Fibroblast of skin of scalp (primary cell): ENCODE measurements at regions not wholly inside any gene's neighbourhood (a gene's known extent, or its start where the extent isn't known, plus 50 kb on each side); places are given as distances from the start of the nearest gene placed in this dataset.

Experiments used
- DNase-seq: peaks from one replicate; pipeline ENCODE4 v3.0.0-alpha.2; 2013

- no peak for DNase-seq
Observed at GRCh38 chr12:97276661-97277429, 185.8 kb upstream of the RMST start.

GRCh38 chr12:97283297-97283696, 179.3 kb upstream of the RMST start:
- no peak for DNase-seq

GRCh38 chr12:97288531-97288930, 174.1 kb upstream of the RMST start:
- no peak for DNase-seq

GRCh38 chr12:97292588-97292987, 170.0 kb upstream of the RMST start:
- no peak for DNase-seq

DNA sequence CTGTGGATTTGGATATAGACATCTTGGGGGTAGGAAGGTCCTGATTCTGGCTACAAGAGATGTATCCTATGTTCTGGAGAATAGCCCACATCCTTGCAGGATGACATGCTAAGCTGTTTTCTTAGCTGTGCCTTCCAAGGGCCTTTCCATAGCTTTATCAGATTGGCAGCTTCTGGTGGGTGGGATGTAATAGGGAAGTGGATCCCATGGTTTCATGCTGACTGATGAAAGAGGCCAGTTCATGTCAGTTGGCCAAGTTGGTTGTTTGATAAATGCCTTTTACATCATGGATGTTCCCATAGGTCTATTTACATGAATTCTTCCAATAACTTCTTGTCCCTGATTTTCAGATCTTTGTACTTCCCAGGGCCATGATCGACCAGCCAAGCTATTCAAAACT, 169.1 kb upstream of the RMST start:
- DNase-seq: no peak

DNA sequence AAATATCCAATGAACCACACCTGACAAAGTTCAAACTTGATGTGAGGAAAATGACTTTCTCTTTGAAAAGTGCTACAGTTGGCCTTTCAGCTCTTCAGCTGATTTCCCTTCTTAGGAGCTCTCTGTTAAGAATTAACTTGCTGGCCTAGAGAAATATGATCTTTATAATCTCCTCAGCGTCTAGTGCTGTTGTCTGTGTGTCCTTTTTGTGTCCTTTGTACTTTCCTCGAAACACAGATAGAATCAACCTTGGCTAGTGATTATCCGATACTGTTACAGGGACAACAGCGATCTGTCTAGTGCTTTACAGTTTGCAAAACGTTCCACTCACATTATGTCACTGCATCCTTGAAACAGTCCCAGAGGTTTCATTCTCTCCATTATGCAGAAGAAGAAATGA, 162.8 kb upstream of the RMST start:
- DNase-seq: no peak

- no peak for DNase-seq
Observed at GRCh38 chr12:97300431-97300830, 162.2 kb upstream of the RMST start.

DNA sequence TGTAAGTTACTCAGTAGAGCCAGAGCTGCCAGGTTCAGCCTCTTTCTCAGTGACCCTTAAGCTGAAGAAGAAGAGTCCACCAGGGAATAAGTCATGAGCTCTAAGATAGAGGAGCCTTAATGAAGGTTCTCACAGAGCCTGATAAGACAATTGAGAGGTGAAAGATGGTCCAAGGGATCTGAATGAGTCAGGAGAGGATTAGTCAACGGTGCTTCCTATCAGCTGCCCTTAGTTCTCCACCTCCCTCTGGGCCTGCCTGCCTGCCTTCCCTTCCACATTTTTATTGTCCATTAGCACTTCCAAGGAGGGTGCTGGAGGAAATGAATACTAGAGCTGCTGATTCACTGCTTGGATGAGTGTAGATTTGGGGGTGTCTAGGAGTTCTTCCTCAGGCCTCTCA, 161.7 kb upstream of the RMST start:
- DNase-seq: no peak

DNA sequence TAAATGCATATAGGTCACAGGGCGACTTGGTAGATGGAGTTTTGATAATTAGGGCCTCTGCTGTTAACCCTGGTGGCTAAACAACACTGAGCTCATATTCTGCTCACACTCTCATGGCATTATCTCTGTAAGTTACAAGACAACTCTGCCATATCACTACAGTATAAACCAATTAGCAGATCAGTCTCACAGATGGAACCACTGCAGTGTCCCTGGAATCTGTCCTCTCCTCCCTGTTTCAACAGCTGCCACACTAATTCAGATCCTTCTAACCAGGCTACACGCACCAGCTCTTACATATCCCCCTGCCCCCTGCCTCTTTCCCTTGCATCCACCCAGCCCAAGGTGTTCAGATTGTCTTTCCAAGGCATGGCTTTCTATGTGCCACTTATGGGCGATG, 161.0 kb upstream of the RMST start:
- DNase-seq: no peak

- no peak for DNase-seq
Observed at GRCh38 chr12:97305651-97306050, 157.0 kb upstream of the RMST start.

GRCh38 chr12:97306147-97306546, 156.5 kb upstream of the RMST start:
- no peak for DNase-seq

- peak; percentile 49 for DNase-seq
Observed at GRCh38 chr12:97308576-97309198, 153.9 kb upstream of the RMST start.

GRCh38 chr12:97309921-97310320, 152.7 kb upstream of the RMST start:
- no peak for DNase-seq

DNA sequence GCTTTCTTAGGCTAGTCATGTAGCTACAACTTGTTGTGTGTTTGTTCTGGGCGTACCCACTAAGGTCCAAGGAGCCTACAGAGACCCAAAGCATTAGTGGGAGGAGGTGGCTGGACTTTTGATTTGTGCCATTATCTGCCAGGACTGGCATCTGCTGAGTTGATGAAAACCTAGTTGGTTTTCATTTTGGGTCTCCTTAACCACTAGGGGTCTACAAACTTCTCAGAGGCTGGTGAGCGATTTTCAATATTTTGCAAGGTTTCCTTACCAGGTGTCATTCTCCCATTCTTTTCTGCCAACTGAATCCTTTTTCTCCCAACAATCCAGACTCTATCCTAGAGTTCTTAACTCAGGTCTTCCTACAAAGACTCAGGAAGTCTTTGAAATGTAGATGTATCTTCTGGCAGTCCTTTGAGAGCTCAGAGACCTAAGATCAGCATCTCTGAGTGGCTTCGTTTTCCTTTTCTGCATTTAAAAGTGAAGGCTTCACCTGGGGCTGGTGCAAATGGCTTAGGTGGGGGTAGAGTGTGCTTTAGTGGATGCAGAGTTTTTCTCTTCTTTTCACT, 150.0 kb upstream of the RMST start:
- DNase-seq: no peak

- no peak for DNase-seq
Observed at GRCh38 chr12:97313471-97314190, 149.0 kb upstream of the RMST start.

DNA sequence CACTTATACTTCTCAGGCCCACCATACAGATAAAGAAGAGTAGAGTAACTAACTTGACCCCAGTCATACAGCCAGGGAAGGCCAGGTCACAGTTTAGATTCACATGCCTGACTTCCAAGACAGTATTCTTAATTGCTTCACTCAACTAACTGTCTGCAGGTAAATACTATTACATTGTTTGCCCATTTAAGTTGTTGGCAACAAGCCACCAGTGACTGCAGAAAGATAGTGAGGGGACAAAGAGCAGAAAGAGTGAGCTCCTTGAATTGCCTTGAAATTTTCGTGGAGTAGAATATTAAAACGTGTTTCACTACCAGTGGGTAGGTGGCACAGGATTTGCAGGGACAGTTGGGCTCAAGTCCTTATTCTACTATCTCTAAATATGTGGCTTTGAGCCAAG, 146.3 kb upstream of the RMST start:
- no peak for DNase-seq

GRCh38 chr12:97321621-97322020, 141.0 kb upstream of the RMST start:
- no peak for DNase-seq

- no peak for DNase-seq
Observed at GRCh38 chr12:97322388-97322787, 140.2 kb upstream of the RMST start.

DNA sequence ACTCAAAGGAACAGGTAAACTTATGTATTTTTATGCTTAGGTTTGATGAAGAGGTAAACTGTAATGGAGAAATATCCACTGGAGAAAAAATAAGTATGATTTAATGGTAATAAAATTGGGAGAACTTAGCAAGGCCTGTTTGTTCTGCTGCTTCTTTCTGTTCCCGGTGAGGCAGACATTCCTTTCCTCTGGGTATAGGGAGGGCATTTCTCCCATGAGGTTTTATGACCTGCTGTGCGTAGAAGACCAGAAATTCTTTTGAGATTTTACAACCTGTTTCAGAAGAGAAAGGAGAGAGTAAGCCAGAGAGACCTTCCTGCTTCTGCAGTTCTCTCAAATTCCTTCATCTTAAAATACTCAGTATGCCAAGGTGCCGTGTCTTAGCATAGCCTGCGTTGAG, 139.4 kb upstream of the RMST start:
- no peak for DNase-seq

GRCh38 chr12:97324471-97324870, 138.1 kb upstream of the RMST start:
- no peak for DNase-seq

DNA sequence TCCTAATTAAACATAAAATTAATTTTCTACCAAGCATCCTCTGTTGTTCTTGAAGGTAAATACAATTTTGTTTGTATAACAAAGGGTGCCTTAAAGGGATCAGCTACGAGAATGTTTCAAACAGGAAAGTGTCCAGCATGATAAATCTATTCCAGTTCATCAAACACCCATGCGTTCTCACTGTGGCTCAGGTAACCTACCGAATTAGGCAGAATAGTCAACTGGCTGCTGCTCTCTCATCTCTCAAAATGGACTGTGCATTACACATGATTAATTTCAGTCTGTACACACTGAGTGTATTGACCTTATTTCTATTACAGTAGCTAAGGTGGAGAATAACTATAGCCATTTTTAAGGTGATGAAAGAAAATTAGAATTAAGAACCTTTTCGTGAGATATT, 127.5 kb upstream of the RMST start:
- no peak for DNase-seq

GRCh38 chr12:97336900-97337751, 125.5 kb upstream of the RMST start:
- DNase-seq: no peak

GRCh38 chr12:97342130-97342529, 120.5 kb upstream of the RMST start:
- DNase-seq: no peak
